Brain microvascular endothelial cell (primary cell): ENCODE measurements at regions not wholly inside any gene's neighbourhood (a gene's known extent, or its start where the extent isn't known, plus 50 kb on each side); places are given as distances from the start of the nearest gene placed in this dataset.

Experiments
- DNase-seq: peaks from one replicate; pipeline ENCODE4 v3.0.0-alpha.2; 2020
- H3K27ac ChIP-seq: fragments of 250-450 bp; sonication (Bioruptor Pico); 2 replicates; pipeline ENCODE4 v1.5.1; 2020; ENCODE audit warnings: mild to moderate bottlenecking, moderate library complexity
- H3K27me3 ChIP-seq: fragments of 250-450 bp; sonication (Bioruptor Pico); replicated peaks from 2 replicates; pipeline ENCODE4 v1.5.1; 2020; ENCODE audit warnings: mild to moderate bottlenecking
- H3K36me3 ChIP-seq: fragments of 250-450 bp; sonication (Bioruptor Pico); replicated peaks from 2 replicates; pipeline ENCODE4 v1.5.1; 2020; ENCODE audit warnings: mild to moderate bottlenecking
- H3K4me3 ChIP-seq: 2 replicates; pipeline ENCODE4 v1.5.1; 2011; ENCODE audit warnings: low read depth, mild to moderate bottlenecking, control low read depth, low read length, moderate library complexity
- in situ Hi-C: cut with HindIII; loops from 2 replicates; pipeline ENCODE4 v1.10.0; 2017; ENCODE audit warnings: low sequenced_read_pairs, low pct_ligation_motif_present
- TF ChIP-seq, protein P1 (sequence below): IDR thresholded peaks from 2 replicates; pipeline ENCODE4 v1.5.1; 2011; ENCODE audit warnings: low read depth, mild to moderate bottlenecking, moderate library complexity, low read length, control low read depth, inconsistent platforms; ENCODE audit errors: missing control alignments

DNA sequence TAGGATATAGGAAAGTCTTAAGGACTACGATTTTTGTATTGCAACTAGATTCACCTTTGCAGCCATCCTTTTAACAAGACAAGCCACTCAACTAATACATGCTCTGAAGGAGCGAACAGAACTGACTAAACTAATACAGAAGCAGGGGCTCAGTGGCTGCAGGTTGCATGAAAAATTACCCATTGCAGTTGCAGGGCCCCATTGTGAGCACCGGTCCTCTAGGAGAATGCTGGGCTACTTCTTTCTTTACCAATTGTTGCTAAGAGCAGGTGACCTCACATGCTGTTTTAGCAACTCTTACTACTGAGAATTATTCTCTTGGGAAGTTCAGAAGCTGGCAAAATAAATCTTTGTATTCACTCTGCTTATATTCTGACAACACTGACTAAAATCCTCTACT is 64.0 kb upstream of the ANKRD1 start:
- TF ChIP-seq, protein P1, sequence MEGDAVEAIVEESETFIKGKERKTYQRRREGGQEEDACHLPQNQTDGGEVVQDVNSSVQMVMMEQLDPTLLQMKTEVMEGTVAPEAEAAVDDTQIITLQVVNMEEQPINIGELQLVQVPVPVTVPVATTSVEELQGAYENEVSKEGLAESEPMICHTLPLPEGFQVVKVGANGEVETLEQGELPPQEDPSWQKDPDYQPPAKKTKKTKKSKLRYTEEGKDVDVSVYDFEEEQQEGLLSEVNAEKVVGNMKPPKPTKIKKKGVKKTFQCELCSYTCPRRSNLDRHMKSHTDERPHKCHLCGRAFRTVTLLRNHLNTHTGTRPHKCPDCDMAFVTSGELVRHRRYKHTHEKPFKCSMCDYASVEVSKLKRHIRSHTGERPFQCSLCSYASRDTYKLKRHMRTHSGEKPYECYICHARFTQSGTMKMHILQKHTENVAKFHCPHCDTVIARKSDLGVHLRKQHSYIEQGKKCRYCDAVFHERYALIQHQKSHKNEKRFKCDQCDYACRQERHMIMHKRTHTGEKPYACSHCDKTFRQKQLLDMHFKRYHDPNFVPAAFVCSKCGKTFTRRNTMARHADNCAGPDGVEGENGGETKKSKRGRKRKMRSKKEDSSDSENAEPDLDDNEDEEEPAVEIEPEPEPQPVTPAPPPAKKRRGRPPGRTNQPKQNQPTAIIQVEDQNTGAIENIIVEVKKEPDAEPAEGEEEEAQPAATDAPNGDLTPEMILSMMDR = no peak
- no peaks in the 10 kb centered on the region for H3K27me3 ChIP-seq
- DNase-seq = no peak
- no peak overlapping the region for H3K4me3 ChIP-seq
- H3K36me3 ChIP-seq = no peaks in the 10 kb centered on the region
- in situ Hi-C loops = no loop called here
- H3K27ac ChIP-seq = no peak overlapping the region

DNA sequence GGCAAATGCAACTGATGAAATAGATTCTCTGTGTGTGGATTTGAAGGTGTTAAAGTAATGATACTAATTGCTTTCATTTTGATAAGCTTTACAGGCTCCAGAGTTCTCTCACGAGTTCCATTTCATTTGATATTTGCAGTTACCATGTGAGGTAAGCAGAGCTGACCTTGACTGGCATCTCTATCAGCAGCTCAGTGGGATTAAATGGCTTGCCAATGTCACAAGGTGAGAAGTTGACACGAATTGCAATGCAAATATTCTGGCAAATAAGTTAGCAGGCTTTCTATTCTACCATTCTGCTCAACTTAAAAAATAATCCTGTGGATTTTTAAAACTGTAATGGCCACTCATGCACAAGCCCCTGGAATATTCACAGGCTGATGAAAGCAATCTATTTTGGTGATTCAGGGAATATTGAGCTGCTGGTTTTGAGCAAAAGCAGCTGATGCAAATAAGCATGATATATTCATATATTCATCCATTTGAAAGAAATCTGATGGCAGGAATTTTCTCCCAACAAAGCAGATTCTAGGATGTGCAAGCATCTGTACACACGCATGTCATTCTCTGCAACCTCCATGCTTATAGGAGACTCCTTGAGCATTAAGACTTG is 64.5 kb upstream of the ANKRD1 start:
- no peak overlapping the region for H3K27ac ChIP-seq
- DNase-seq = no peak
- TF ChIP-seq, protein P1 = no peak
- in situ Hi-C loops = no loop called here
- no peak overlapping the region for H3K4me3 ChIP-seq
- H3K36me3 ChIP-seq = no peaks in the 10 kb centered on the region
- H3K27me3 ChIP-seq = no peaks in the 10 kb centered on the region

DNA sequence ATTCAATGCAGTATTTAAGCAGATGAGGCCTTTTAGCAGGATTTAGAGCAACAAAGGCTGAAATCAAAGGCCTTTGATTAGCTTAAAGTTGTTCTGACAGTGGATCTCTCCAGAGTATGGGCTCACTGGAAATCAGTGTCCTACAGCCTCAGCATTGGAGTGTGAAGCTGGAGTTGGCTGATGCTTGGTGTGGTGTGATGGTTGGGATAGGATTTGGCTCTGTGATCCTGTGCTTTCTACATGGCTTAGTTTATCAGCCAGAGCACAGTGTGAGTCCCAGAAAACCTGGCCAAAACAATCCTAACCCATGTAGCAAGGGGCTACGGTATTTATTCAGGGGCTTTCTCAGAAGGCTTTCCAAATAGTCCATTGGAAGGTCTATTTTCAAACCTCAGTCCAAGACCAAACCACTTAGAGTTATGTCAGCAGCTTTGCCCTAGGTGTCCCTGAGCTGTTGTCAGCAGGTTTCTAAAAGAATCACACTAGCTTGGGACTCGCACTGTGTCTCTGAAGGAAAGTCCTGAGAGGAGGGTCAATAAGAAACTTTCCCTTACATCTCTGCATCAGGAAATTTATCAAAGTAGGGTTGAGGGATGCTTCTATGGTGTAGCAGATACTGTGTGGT is 65.4 kb upstream of the ANKRD1 start:
- TF ChIP-seq, protein P1 = no peak
- in situ Hi-C loops = no loop called here
- H3K36me3 ChIP-seq = no peaks in the 10 kb centered on the region
- DNase-seq = no peak
- no peaks in the 10 kb centered on the region for H3K27me3 ChIP-seq
- H3K27ac ChIP-seq = no peak overlapping the region
- no peak overlapping the region for H3K4me3 ChIP-seq

DNA sequence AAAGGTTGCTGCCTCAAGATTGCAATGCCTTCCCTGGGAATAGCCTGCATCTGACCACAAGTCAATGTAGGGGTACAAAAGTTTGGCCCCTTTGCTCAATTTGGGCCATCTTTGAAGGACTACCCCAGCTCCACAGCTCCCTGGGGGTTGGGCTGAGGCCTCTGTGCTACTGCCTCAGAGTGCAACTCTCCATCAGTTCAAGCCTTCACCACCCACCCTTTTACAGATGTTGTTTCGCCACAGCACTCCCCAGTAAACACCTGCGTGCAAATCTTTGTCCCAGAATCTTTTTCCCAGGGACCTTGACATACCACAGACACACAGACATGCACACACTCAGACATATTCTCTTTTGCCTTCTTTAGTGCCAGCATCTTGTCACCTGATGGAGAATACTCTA is 66.0 kb upstream of the ANKRD1 start:
- Histone ChIP-seq H3K27me3 (no peaks in the 10 kb centered on the region), H3K27ac (no peak overlapping the region), H3K36me3 (no peaks in the 10 kb centered on the region), H3K4me3 (no peak overlapping the region)
- in situ Hi-C loops = no loop called here
- no peak for DNase-seq
- TF ChIP-seq, protein P1 = no peak

DNA sequence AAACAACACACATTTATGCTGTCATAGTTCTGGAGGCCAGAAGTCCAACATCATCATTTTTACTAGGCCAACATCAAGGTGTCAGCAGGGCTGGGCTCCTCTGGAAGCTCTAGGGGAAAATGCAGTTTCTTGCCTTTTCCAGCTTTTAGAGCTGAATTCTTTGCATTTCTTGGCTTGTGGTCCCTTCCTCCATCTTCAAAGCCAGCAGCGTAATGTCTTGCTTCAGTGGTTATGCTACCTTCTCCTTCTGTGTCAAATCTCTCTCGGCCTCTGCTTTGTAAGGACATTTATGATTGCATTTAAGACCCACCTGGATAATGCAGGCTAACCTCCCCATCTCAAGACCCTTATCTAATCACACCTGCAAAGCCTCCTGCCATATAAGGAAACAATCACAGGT is 66.5 kb upstream of the ANKRD1 start:
- TF ChIP-seq, protein P1 = no peak
- Histone ChIP-seq H3K36me3 (no peaks in the 10 kb centered on the region), H3K4me3 (no peak overlapping the region), H3K27me3 (no peaks in the 10 kb centered on the region), H3K27ac (no peak overlapping the region)
- DNase-seq = no peak
- in situ Hi-C loops = no loop called here

DNA sequence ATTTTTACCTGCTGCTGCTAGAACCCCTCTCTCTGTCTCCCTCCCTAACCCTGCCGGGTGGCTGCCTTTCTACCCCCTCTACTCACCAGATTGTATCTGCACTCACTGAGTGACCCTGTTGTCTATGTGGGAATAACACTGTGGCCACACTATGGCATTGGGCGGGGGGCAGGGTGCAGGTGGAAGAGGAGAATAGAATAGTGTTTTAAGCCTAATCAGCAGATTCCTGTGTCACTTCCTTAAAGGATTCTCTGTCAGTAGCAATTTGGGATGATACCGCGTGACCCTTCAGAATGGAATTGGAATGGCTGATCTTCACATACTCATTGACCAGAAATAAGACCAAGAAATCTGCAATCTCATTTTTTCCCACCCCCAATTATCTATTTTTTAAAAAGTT is 67.1 kb upstream of the ANKRD1 start:
- Histone ChIP-seq H3K36me3 (no peaks in the 10 kb centered on the region), H3K27ac (no peak overlapping the region), H3K4me3 (no peak overlapping the region), H3K27me3 (no peaks in the 10 kb centered on the region)
- TF ChIP-seq, protein P1 = no peak
- no peak for DNase-seq
- in situ Hi-C loops = no loop called here
